BJ (cell line): ENCODE measurements at regions not wholly inside any gene's neighbourhood (a gene's known extent, or its start where the extent isn't known, plus 50 kb on each side); places are given as distances from the start of the nearest gene placed in this dataset.

Experiments used
- CTCF ChIA-PET: fragments of 350-600 bp; formaldehyde crosslinking; extraction: SDS; loops from one replicate; lab custom pipeline; 2021; ENCODE audit warnings: antibody characterized with exemption, inconsistent platforms; lab: Yijun Ruan, JAX
- POLR2A ChIA-PET: fragments of 300-600 bp; sonication (Branson Sonifier 250); formaldehyde crosslinking; extraction: SDS; loops from one replicate; lab custom pipeline; 2021; ENCODE audit warnings: antibody characterized with exemption; lab: Charles Lee
- DNase-seq: peaks from one replicate; pipeline ENCODE4 v3.0.0-alpha.2; 2011; ENCODE audit warnings: low read depth
- H3K27me3 ChIP-seq: 2 replicates; pipeline ENCODE4 v1.6.0; 2011; ENCODE audit warnings: low read length; ENCODE audit not compliant: control insufficient read depth, insufficient read depth
- H3K36me3 ChIP-seq: 2 replicates; pipeline ENCODE4 v1.5.1; 2011; ENCODE audit warnings: low read length; ENCODE audit not compliant: control insufficient read depth, insufficient read depth
- H3K4me3 ChIP-seq: 2 replicates; pipeline ENCODE4 v1.5.1; 2011; ENCODE audit warnings: low read depth, mild to moderate bottlenecking, control low read depth, low read length
- TF ChIP-seq, protein P1 (sequence below): IDR thresholded peaks from 2 replicates; pipeline ENCODE4 v1.5.1; 2011; ENCODE audit warnings: low read depth, mild to moderate bottlenecking, control low read depth, inconsistent platforms, low read length, moderate library complexity; ENCODE audit not compliant: insufficient read depth

DNA sequence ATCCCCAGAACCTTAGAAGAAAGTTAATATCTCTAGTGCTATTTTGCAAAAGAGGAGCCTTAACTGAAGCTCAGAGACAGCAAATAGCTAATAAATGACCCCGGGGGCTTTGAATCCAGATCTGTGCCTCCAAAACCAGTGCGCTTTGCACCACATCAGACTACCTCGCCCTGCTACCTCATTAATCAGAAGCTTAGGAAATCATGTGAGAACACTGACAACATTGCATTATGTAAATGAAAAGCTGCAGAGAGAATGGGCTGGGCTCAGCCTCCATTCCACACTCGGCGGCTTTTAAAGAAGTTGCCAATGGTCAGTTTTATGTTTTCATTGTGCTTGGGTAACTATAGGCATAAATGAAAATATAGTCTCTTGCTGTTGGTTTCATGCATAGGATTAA is 54.0 kb upstream of the STMND1 start:
- ChIA-PET CTCF (no interaction called here), POLR2A (interaction anchor here (0.6 kb wide), 1 partner anchor 100 kb away, joined by 3 read pairs; no protein-coding TSS in a partner anchor)
- Histone ChIP-seq H3K27me3 (no peaks in the 10 kb centered on the region), H3K4me3 (no peak overlapping the region), H3K36me3 (no peaks in the 10 kb centered on the region)
- TF ChIP-seq, protein P1, sequence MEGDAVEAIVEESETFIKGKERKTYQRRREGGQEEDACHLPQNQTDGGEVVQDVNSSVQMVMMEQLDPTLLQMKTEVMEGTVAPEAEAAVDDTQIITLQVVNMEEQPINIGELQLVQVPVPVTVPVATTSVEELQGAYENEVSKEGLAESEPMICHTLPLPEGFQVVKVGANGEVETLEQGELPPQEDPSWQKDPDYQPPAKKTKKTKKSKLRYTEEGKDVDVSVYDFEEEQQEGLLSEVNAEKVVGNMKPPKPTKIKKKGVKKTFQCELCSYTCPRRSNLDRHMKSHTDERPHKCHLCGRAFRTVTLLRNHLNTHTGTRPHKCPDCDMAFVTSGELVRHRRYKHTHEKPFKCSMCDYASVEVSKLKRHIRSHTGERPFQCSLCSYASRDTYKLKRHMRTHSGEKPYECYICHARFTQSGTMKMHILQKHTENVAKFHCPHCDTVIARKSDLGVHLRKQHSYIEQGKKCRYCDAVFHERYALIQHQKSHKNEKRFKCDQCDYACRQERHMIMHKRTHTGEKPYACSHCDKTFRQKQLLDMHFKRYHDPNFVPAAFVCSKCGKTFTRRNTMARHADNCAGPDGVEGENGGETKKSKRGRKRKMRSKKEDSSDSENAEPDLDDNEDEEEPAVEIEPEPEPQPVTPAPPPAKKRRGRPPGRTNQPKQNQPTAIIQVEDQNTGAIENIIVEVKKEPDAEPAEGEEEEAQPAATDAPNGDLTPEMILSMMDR, result no peak
- DNase-seq, result no peak

DNA sequence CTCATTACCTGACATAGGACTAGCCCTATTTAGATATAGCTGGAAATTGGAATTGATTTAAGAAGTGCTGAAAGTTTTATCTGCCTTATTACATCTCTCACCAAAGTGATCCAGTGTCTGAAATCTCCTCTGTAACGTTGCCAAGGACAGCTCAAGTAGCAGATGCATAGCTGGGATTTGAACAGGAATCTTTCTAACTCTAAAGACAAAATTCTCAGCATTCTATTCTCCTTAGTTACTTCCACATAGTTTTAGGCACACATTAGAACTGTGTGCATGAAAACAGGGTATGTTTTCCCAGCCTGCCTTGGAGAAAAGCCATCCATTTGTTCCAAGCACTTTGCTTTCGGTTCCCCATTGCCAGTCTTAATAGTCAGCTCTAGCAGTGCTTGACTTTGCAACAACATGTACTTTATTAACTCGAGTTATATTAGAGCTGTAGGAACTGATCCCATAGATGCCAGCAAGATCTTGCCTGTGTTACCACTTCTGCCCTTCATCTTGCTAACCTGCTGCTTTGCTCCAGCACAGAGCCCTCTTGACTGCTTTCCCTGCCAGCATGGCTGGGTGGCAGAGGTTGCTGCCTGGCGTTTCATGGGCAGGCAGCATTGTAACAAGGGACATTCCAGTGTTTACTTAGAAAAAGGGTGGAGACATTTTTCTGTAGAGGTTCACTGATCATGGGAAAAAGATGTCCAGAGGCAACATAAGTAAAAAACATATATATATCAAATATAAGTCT is 56.1 kb upstream of the STMND1 start:
- POLR2A ChIA-PET, result interaction anchor here (0.6 kb wide), 1 partner anchor 450 kb away, joined by 3 read pairs; no protein-coding TSS in a partner anchor
- TF ChIP-seq, protein P1, result no peak
- no peak overlapping the region for H3K4me3 ChIP-seq

DNA sequence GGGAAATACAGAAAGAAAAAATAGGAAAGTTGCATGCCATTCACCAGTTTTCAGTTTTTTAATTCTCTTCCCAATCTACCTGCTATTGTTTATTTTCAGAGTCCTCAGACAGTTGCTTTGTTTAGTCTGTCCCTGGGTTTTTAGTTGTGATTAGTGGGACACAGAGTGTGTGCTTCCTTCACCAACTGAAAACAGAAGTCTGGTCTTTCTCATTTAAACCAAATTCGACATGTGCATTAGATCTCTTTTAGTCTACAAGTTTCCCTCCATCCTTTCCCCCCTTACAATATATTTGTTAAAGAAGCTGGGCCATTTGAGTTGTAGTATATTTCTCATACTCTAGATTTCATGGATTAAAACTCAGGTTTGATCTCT is 58.7 kb upstream of the STMND1 start:
- Histone ChIP-seq H3K27me3 (no peaks in the 10 kb centered on the region), H3K36me3 (no peaks in the 10 kb centered on the region), H3K4me3 (no peak overlapping the region)
- CTCF ChIA-PET, result no interaction called here
- POLR2A ChIA-PET, result no interaction called here
- DNase-seq, result no peak
- TF ChIP-seq, protein P1, result no peak

More for the DNA sequence above, 56.1 kb upstream of the STMND1 start:
- H3K27me3 ChIP-seq, result no peaks in the 10 kb centered on the region
- no peaks in the 10 kb centered on the region for H3K36me3 ChIP-seq
- peak; percentile 85 for DNase-seq
- CTCF ChIA-PET, result interaction anchor here (1.0 to 1.8 kb wide), 5 partner anchors 10 to 283 kb away, joined by 3 to 7 read pairs (median 4); no protein-coding TSS in a partner anchor

DNA sequence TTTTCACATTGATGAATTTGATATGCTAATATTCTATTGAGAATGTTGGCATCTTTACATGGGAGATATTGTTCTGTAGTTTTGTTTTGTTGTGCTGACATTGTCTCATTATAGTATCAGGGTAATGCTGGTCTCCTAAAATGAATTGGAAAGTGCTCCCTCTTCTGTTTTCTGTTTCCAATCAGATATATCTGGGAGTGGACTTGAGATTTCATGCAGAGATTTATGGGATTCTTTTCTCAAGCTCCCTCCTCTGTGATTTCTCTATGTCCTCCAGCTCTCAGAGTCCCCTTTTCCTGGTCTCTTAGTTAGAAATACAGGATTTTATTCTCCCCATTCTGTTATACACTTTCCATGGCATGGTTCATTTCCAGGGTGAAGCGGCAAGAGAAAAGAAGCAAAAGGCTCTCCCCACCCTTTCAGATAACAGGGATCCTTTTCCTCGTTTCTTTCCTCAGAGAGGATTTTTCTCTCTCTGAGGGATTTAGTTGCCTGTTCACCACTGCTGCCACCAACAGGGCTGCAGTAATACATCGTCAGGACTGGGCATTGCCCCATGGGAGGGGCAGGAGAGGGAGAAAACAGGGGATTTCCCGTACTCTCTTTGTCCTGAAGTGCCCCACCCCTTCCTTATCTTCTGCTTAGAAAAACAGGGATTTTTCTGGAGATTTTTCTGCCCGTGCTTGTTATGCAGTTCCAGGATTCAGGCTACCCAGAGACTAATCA is 59.3 kb upstream of the STMND1 start:
- ChIA-PET CTCF (interaction anchor here (1.1 kb wide), 1 partner anchor 57 kb away, joined by 4 read pairs; no protein-coding TSS in a partner anchor), POLR2A (no interaction called here)
- no peak for DNase-seq
- no peaks in the 10 kb centered on the region for H3K36me3 ChIP-seq
- H3K27me3 ChIP-seq, result no peaks in the 10 kb centered on the region
- no peak overlapping the region for H3K4me3 ChIP-seq
- TF ChIP-seq, protein P1, result peak; percentile 48; the same call in 1 of the 2 replicates

DNA sequence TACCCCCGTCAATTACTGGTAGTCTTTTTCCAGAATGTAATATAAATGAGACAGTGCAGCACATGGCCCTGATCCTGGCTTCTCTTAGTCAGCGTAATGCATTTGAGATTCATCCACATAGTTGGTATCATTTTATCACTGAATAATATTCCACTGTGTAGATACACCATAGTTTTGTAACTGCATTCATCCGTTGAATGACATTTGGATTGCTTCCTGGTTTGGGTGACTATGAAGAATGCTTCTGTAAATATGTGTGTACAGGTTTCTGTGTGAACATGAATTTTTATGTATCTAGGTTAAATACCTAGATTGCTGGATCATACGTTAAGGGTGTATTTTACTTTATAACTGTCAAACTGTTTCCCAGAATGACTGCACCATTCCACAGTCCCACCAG is 62.6 kb upstream of the STMND1 start:
- CTCF ChIA-PET, result no interaction called here
- POLR2A ChIA-PET, result no interaction called here
- TF ChIP-seq, protein P1, result no peak
- DNase-seq, result no peak
- no peak overlapping the region for H3K4me3 ChIP-seq
- H3K36me3 ChIP-seq, result no peaks in the 10 kb centered on the region
- no peaks in the 10 kb centered on the region for H3K27me3 ChIP-seq
